ENCODE measurements at regions not wholly inside any gene's neighbourhood (a gene's known extent, or its start where the extent isn't known, plus 50 kb on each side); places are given as distances from the start of the nearest gene placed in this dataset.

GRCh38 chr18:68548904-68549870, 165.7 kb downstream of the TMX3 start:
- DNase-seq: no peak
- H3K9me3 ChIP-seq: no peaks in the 10 kb centered on the region
- no peaks in the 10 kb centered on the region for H3K36me3 ChIP-seq
- H3K4me3 ChIP-seq: no peak overlapping the region
- no peaks in the 10 kb centered on the region for H3K27me3 ChIP-seq

DNA sequence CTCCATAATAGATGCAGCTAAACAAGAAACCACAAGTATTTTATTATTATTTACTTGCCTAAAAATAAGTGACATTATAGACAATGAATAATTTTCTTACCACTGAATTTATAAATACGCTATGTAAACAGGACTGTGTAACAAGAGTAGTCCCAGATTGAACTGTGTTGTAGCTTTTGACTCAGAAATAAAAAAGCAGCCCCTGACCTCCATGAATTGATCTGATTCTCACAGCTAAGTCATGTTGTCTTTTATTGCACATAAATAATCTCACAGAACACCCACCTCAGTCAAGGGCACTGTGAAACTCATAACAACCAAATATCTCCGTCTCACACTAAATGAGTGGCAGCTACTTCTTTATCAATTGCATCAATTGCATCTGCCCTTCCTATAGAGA, 171.6 kb downstream of the TMX3 start:
- Histone ChIP-seq H3K27me3 (no peaks in the 10 kb centered on the region), H3K4me3 (no peak overlapping the region), H3K9me3 (no peaks in the 10 kb centered on the region), H3K36me3 (no peaks in the 10 kb centered on the region)
- DNase-seq: no peak

GRCh38 chr18:68542846-68543245, 172.1 kb downstream of the TMX3 start:
- Histone ChIP-seq H3K9me3 (no peaks in the 10 kb centered on the region), H3K36me3 (no peaks in the 10 kb centered on the region), H3K27me3 (no peaks in the 10 kb centered on the region), H3K4me3 (no peak overlapping the region)
- no peak for DNase-seq

DNA sequence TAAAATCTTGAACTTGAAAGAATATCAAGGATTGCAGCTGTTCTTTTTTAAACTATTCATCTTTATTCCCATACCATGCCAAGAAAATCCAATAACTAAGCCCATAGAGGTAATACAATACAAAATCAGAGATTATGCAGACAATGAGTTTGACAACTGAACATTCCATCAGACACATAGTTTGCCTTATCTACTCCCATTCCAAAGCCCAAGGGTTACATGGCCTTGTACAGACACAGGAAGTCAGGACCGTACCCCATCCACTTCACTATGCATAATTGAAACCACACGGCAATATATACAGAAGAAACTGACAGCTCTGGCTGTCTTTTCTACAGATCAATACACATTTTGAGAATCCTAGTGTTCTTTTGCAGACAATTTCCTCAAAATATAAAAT, 181.3 kb downstream of the TMX3 start:
- Histone ChIP-seq H3K4me3 (no peak overlapping the region), H3K36me3 (no peaks in the 10 kb centered on the region), H3K27me3 (no peaks in the 10 kb centered on the region), H3K9me3 (no peaks in the 10 kb centered on the region)
- DNase-seq: no peak

DNA sequence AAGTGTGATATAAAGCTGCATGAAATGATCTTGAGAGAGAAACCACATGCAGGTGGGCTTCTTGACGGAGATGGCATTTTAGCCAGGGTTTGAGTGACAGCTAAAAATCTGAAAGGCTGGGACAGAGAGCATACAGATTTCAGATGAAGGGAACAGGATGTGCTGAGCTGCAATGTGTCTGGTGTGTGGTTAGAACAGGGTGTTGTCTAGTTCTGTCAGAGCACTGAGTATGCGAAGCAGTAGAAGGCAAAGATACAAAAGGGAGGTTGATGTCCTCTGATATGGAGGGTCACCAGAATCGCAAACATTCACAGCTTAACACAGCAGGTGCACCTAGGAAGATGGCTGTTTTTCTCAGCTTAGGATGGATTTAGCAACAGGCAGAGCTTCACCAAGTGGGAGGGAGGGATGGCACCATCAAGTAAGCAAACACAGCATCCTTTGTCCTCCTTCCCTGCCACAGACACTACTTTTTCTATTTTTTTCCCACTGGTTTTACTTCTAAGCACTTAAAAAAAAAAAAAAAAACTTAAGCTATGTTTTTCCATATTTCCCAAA, 182.5 kb downstream of the TMX3 start:
- H3K9me3 ChIP-seq: no peaks in the 10 kb centered on the region
- H3K27me3 ChIP-seq: no peaks in the 10 kb centered on the region
- no peak for DNase-seq
- no peak overlapping the region for H3K4me3 ChIP-seq
- H3K36me3 ChIP-seq: no peaks in the 10 kb centered on the region

- Histone ChIP-seq H3K4me3 (no peak overlapping the region), H3K9me3 (no peaks in the 10 kb centered on the region), H3K36me3 (no peaks in the 10 kb centered on the region), H3K27me3 (no peaks in the 10 kb centered on the region)
- no peak for DNase-seq
Observed at GRCh38 chr18:68525091-68525490, 189.8 kb downstream of the TMX3 start.

- Histone ChIP-seq H3K27me3 (no peaks in the 10 kb centered on the region), H3K4me3 (no peak overlapping the region), H3K9me3 (no peaks in the 10 kb centered on the region), H3K36me3 (no peaks in the 10 kb centered on the region)
- DNase-seq: no peak
Observed at GRCh38 chr18:68520406-68521075, 194.4 kb downstream of the TMX3 start.

DNA sequence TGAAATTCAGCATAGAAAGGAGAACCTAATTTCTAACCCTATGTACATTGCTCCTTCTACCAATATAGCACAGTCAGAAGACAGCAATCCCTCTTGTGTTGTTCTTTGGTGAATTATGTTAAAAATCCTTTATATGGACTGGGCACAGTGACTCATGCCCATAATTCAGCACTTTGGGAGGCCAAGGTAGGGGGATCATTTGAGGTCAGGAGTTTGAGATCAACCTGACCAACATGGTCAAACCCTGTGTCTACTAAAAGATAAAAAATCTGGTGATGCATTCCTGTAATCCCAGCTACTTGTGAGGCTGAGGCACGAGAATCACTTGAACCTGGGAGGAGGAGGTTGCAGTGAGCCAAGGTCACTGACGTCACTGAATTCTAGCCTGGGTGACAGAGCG, 195.6 kb downstream of the TMX3 start:
- no peak for DNase-seq
- H3K4me3 ChIP-seq: no peak overlapping the region
- H3K9me3 ChIP-seq: no peaks in the 10 kb centered on the region
- no peaks in the 10 kb centered on the region for H3K27me3 ChIP-seq
- no peaks in the 10 kb centered on the region for H3K36me3 ChIP-seq

- Histone ChIP-seq H3K4me3 (no peak overlapping the region), H3K9me3 (0 out of 2 replicates have a peak, but pooled peaks cover 2% of the 10 kb centered on the region), H3K27me3 (no peaks in the 10 kb centered on the region), H3K36me3 (no peaks in the 10 kb centered on the region)
- no peak for DNase-seq
Observed at GRCh38 chr18:68509902-68510301, 205.0 kb downstream of the TMX3 start.

DNA sequence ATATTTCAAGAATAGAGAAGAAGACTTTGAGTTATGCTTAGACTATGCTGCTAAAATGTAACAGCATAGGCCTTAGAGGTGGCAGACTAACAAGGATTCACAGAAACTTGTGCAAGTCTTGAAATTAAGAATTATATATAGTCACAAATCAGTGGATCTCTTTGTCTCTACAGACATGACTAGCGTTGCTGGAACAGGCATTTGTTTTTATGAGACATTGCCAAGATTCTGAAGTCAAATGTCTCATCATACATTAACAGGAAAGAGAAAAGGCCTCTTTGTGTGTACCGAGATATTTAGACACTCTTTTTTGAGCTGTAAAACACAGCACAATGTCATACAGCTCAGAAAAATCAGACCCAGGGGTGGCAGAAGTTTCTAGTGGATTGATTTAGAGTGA, 207.1 kb downstream of the TMX3 start:
- no peaks in the 10 kb centered on the region for H3K36me3 ChIP-seq
- H3K9me3 ChIP-seq: 0 out of 2 replicates have a peak, but pooled peaks cover 2% of the 10 kb centered on the region
- DNase-seq: no peak
- no peak overlapping the region for H3K4me3 ChIP-seq
- H3K27me3 ChIP-seq: no peaks in the 10 kb centered on the region

- Histone ChIP-seq H3K36me3 (no peaks in the 10 kb centered on the region), H3K4me3 (no peak overlapping the region), H3K27me3 (no peaks in the 10 kb centered on the region), H3K9me3 (no peaks in the 10 kb centered on the region)
- DNase-seq: no peak
Observed at GRCh38 chr18:68505178-68505574, 209.7 kb downstream of the TMX3 start.

DNA sequence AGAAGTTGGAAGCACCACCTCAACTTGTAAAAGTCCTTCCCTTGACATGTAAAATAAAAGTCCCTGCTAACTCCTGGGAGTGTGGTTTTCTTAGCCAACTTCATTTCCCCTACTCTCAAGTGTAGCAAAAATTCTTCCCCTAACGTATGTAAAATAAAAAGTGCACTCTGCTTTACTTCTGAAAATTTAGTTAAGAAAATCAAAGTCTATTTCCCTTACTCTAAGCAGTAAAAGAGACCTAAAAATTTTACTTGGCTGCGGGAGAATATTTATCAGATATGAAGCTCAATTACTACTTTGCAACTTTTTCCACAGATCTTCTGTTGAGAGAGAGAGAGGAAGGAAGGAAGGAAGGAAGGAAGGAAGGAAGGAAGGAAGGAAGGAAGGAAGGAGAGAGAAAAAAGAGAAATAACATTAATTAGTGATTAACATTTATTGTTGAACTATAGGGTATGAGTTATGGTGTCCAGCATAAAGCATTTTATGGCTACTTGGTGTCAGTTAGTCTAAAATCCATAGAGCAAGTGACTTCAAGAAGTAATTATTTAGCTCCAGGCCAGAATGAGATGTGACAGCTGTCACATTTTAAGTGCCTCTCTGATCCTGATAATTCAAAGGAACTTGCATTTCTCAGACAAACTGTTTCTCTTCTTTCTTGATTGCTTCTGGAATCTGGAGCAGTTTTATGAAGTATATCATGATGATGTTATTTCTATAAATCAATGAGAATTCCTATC, 210.3 kb downstream of the TMX3 start:
- no peaks in the 10 kb centered on the region for H3K9me3 ChIP-seq
- no peak for DNase-seq
- H3K36me3 ChIP-seq: no peaks in the 10 kb centered on the region
- no peak overlapping the region for H3K4me3 ChIP-seq
- H3K27me3 ChIP-seq: no peaks in the 10 kb centered on the region

GRCh38 chr18:68500556-68500955, 214.4 kb downstream of the TMX3 start:
- no peak for DNase-seq
- no peak overlapping the region for H3K4me3 ChIP-seq
- no peaks in the 10 kb centered on the region for H3K27me3 ChIP-seq

GRCh38 chr18:68499141-68499540, 215.8 kb downstream of the TMX3 start:
- no peaks in the 10 kb centered on the region for H3K27me3 ChIP-seq
- no peak overlapping the region for H3K4me3 ChIP-seq
- no peak for DNase-seq
- no peaks in the 10 kb centered on the region for H3K36me3 ChIP-seq
- H3K9me3 ChIP-seq: no peaks in the 10 kb centered on the region

More at GRCh38 chr18:68500556-68500955, 214.4 kb downstream of the TMX3 start:
- Histone ChIP-seq H3K36me3 (no peaks in the 10 kb centered on the region), H3K9me3 (no peaks in the 10 kb centered on the region)

DNA sequence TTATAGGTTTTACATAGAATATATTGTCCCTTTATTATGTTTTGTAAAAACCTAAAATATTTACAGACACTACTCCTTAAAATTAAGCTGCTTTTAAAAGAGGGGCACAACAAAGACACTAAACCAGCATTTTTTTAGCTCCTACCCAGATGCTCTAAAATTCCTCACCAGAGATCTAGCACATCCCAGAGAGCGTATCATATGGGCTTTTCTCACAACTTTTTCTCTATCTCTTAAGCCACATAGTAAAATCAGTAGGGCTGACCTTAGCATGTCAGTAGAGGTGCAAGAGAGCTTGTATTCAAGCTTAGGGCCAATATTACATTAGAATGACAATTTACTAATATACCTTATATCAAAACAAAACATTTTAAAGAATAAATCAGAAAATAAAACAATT, 216.3 kb downstream of the TMX3 start:
- Histone ChIP-seq H3K9me3 (no peaks in the 10 kb centered on the region), H3K27me3 (no peaks in the 10 kb centered on the region), H3K36me3 (no peaks in the 10 kb centered on the region), H3K4me3 (no peak overlapping the region)
- no peak for DNase-seq

DNA sequence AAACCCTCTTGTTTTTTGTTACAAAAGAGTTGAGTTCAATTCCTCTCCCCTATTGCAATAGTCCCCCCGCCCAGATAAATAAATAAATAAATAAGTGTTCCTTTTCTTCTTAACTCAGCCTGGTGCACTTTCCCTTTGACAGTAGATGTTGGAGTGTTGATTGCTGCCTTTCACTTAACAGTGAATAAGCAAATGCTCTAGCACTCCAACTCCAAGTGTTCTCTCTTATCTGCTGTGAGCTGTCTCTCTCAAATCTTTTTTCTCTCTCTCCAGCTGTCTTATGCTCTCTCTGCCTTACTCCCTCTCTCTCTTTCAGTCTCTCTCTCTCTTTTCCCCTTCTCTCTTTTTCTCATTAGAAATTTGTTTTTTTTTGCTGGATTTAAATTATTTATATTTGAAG, 216.7 kb downstream of the TMX3 start:
- Histone ChIP-seq H3K36me3 (no peaks in the 10 kb centered on the region), H3K4me3 (no peak overlapping the region), H3K9me3 (no peaks in the 10 kb centered on the region), H3K27me3 (no peaks in the 10 kb centered on the region)
- DNase-seq: no peak
